Stimulated activated CD4-positive, alpha-beta T cell treated with anti-CD3 and anti-CD28 coated beads, Interleukin-4, amount 100 ng/mL, for 48 hours (primary cell): ENCODE measurements at regions not wholly inside any gene's neighbourhood (a gene's known extent, or its start where the extent isn't known, plus 50 kb on each side); places are given as distances from the start of the nearest gene placed in this dataset.

Experiments used
- DNase-seq, 2 donors: peaks; one replicate each; pipeline ENCODE4 v3.0.0-alpha.2; 2020; ENCODE audit warnings: low read depth in 2 of 2

- no peak for DNase-seq
These were observed 139.6 kb upstream of the FAM20A start for GRCh38 chr17:68740555-68741447.

GRCh38 chr17:68737761-68738443 lies 136.7 kb upstream of the FAM20A start:
- no peak for DNase-seq

GRCh38 chr17:68734931-68735330 lies 133.8 kb upstream of the FAM20A start:
- no peak for DNase-seq

- DNase-seq = no peak
These were observed 133.2 kb upstream of the FAM20A start for GRCh38 chr17:68734187-68734900.

- DNase-seq = no peak
These were observed 132.3 kb upstream of the FAM20A start for GRCh38 chr17:68733241-68734176.

- DNase-seq = no peak
These were observed 131.2 kb upstream of the FAM20A start for GRCh38 chr17:68732301-68732749.

GRCh38 chr17:68731465-68731864 lies 130.3 kb upstream of the FAM20A start:
- DNase-seq = no peak

GRCh38 chr17:68719431-68719830 lies 118.3 kb upstream of the FAM20A start:
- no peak for DNase-seq

GRCh38 chr17:68718926-68719325 lies 117.8 kb upstream of the FAM20A start:
- DNase-seq = no peak

GRCh38 chr17:68718465-68718864 lies 117.3 kb upstream of the FAM20A start:
- DNase-seq = no peak

- DNase-seq = no peak
These were observed 113.5 kb upstream of the FAM20A start for GRCh38 chr17:68714676-68715075.

GRCh38 chr17:68711858-68712257 lies 110.7 kb upstream of the FAM20A start:
- no peak for DNase-seq

- no peak for DNase-seq
These were observed 109.8 kb upstream of the FAM20A start for GRCh38 chr17:68710976-68711375.

- DNase-seq = no peak
These were observed 109.0 kb upstream of the FAM20A start for GRCh38 chr17:68710035-68710780.

GRCh38 chr17:68709461-68709860 lies 108.3 kb upstream of the FAM20A start:
- DNase-seq = no peak

GRCh38 chr17:68707031-68707430 lies 105.9 kb upstream of the FAM20A start:
- no peak for DNase-seq

GRCh38 chr17:68706356-68706920 lies 105.3 kb upstream of the FAM20A start:
- no peak for DNase-seq

GRCh38 chr17:68705714-68706076 lies 104.5 kb upstream of the FAM20A start:
- no peak for DNase-seq

GRCh38 chr17:68704871-68705713 lies 103.9 kb upstream of the FAM20A start:
- DNase-seq = no peak
